Jurkat, Clone E6-1 (cell line): ENCODE measurements at regions not wholly inside any gene's neighbourhood (a gene's known extent, or its start where the extent isn't known, plus 50 kb on each side); places are given as distances from the start of the nearest gene placed in this dataset.
A peak's percentile ranks its signal among the peaks of the same experiment; 100 is the strongest.

Experiments used
- DNase-seq: peaks from one replicate; pipeline ENCODE4 v3.0.0-alpha.2; 2011; ENCODE audit warnings: low read depth, low spot score
- H3K4me3 ChIP-seq: 2 replicates; pipeline ENCODE4 v1.5.1; 2011; ENCODE audit warnings: mild to moderate bottlenecking, low read length, control low read depth, moderate library complexity

DNA sequence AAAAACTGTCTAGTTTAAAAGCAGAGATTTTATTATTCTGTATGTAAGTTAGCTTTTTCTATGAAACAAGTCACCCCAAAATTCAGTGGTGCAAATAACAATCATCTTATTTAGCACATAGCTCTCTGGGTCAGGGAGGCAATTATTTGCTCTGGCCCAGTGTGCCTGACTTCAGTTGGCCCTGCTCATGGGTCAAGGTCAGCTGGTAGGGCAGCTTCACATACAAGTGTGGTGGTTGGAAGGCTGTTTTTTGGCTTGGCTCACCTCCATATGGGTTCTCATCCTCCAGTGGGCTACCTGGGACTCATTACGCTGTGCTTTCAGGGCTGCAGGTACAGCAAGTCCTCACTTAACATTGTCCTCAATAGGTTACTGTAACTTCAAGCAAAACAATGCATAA lies 228.6 kb downstream of the NR2F2 start:
- no peak for DNase-seq
- no peak overlapping the region for H3K4me3 ChIP-seq

GRCh38 chr15:96559631-96560030 lies 229.1 kb downstream of the NR2F2 start:
- no peak for DNase-seq
- no peak overlapping the region for H3K4me3 ChIP-seq

- H3K4me3 ChIP-seq: no peak overlapping the region
- DNase-seq: no peak
These were observed 229.9 kb downstream of the NR2F2 start for GRCh38 chr15:96560246-96560895.

DNA sequence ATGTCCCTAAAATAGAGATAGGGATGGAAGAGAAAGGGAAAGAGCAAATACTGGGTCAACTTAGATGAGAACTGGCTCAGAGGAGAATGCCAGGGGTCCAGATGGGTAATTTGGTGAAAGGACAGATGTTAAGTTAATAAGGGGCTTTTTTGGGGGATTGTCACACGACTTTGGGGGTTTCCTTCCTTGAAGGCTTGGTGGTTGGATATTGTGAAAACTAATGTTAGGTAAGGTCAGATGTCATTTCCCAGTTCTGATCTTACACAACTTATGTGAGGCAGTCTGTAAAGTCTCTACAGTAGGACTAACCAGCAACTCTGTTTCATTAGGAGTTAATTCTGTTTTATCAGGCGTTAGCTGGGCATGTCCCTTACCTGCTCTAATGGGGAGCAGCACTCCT lies 231.1 kb downstream of the NR2F2 start:
- no peak overlapping the region for H3K4me3 ChIP-seq
- DNase-seq: no peak

DNA sequence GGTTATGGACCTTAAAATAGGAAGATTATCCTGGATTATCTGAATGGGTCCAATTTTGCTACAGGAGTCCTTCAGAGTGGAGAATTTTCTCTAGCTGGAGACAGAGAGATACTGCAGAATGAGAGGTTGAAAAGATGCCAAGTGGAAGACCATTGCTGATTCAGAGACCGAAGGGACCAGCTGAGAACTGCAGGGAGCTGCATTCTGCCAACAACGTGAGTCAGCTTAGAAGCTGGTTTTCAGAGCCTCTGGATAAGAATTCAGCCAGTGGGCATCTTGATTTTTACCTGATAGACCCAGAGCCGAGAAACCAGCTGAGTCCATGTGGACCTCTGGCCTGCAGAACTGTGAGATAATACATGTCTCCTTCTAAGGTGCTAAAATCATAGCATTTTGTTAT lies 234.0 kb downstream of the NR2F2 start:
- H3K4me3 ChIP-seq: no peak overlapping the region
- DNase-seq: no peak

DNA sequence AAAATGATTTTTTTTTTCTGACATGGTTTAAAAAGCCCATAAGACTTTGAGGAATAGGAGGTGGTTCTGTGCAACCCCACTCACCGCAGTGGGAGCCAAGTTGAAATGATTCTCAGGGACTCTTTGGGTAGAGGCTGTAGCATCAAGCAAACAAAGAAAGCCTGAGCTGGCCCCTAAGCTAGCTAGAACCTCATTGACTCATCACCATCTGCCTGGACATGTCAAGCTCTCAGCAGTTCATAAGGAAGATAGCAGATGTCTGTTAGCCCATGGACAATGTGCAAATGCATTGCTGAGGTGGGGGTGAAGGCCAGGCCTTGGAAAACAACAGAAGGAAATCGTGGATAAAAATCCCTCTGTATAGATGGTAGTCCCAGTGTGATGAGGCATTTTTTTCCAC lies 234.8 kb downstream of the NR2F2 start:
- no peak for DNase-seq
- no peak overlapping the region for H3K4me3 ChIP-seq

GRCh38 chr15:96574782-96575181 lies 244.3 kb downstream of the NR2F2 start:
- H3K4me3 ChIP-seq: no peak overlapping the region
- no peak for DNase-seq

- no peak overlapping the region for H3K4me3 ChIP-seq
- DNase-seq: no peak
These were observed 246.1 kb downstream of the NR2F2 start for GRCh38 chr15:96576596-96576995.

DNA sequence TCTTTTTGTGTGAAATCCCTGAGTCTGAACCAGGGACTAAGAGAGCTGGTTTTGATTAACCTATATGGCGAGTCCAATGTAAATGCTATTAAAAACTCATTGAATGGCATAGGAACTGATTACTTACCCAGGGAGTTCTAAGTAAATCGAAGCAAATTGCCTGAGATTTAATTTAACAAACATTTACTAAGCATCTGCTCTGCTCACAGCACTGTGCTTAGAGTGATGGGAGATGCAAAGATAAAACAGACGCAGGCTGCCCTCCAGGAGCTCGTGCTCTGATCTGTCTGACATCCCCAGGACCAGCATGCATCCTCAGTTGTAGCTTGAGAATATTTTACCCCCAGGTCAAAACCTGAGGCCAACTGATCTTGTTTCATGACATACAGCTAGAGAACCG lies 247.9 kb downstream of the NR2F2 start:
- no peak overlapping the region for H3K4me3 ChIP-seq

GRCh38 chr15:96581371-96581770 lies 250.9 kb downstream of the NR2F2 start:
- no peak for DNase-seq
- no peak overlapping the region for H3K4me3 ChIP-seq

More for the DNA sequence above, 247.9 kb downstream of the NR2F2 start:
- DNase-seq: no peak

DNA sequence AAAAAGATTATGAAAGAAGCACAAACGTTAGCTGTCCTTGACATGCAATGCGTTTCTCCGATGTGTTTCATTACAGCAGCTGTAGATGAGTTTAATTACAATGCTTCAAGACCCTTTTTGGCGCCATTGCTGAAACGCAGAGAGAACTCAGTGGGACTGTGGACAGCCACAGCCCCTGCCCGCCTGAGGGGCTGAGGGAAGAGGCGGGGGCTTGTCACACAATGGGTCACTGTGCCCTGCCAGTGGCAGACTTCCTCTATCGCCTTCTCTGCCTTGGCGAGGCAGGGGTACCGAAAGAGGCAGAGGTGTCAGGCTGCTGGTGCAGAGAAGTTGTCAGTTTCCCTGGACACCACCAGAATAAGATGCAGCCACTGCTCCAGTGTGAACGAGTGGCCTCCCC lies 252.0 kb downstream of the NR2F2 start:
- H3K4me3 ChIP-seq: no peak overlapping the region
- DNase-seq: no peak

DNA sequence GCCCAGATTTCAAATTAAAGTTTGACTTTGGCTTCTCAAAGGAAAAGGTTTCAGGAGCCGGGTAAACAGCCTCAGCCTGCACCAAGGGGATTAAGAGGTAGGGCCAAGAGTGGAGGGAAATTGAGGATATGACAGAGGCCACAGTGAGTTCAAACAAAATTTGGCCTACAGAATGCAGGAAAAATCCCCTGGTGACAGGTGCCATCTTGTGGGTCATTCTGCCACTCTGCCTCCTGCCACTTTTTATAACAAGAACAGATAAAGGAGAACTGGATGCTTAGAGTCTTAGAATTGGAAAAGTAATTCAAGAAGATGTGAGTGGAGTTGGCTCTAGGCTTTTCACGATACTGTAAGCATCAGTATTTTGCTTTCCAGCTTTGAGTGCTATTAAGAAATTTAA lies 253.2 kb downstream of the NR2F2 start:
- DNase-seq: peak; percentile 3
- H3K4me3 ChIP-seq: no peak overlapping the region

DNA sequence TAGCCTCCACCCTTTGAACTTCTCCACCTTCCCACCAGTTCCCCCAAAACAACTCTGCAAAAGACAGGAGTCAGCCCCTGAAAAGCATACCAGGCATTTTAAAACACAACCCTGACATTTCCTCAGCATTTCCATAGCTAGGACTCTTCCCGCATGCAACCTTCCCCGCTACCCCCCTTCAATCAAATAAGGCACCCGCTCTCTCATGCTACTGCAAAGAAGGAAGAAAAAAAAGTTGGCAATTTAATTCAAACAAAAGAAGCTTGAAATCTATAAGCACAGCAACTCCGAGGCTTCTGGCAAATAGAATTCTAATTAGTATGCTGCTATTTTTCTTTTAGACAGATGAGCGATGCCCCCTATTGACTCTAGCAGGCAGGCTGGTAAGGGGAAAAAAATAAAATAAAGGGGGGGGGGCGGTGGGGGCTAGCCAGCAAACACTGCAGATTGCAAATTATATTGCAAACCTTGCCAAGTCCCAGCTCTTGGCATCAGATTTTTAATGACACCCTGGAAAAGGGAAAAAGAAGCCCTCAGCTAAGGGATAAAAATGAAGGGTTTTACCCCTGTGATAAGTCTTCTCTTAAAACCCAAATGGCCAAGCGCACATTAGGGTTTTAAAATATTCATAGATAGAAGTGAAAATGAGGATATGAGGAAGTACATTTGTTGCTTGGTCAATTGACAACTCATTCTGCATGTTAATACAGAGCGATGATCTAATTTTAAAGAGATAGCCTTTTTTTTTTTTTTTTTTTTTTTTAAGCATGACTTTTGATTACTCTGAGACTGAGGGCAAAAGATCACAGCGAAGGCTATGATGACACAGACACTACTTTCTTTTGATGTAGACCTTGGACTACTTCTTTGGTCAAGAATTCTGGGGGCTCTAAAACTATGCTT lies 255.2 kb downstream of the NR2F2 start:
- H3K4me3 ChIP-seq: no peak overlapping the region
- DNase-seq: no peak

GRCh38 chr15:96586901-96587300 lies 256.4 kb downstream of the NR2F2 start:
- no peak overlapping the region for H3K4me3 ChIP-seq
- no peak for DNase-seq

- H3K4me3 ChIP-seq: no peak overlapping the region
- DNase-seq: no peak
These were observed 259.4 kb downstream of the NR2F2 start for GRCh38 chr15:96589864-96590263.

GRCh38 chr15:96593735-96594134 lies 263.2 kb downstream of the NR2F2 start:
- DNase-seq: no peak
- no peak overlapping the region for H3K4me3 ChIP-seq

- H3K4me3 ChIP-seq: no peak overlapping the region
- DNase-seq: no peak
These were observed 265.5 kb downstream of the NR2F2 start for GRCh38 chr15:96595951-96596350.

- DNase-seq: no peak
- H3K4me3 ChIP-seq: no peak overlapping the region
These were observed 268.0 kb downstream of the NR2F2 start for GRCh38 chr15:96598514-96598913.

GRCh38 chr15:96599268-96599667 lies 268.8 kb downstream of the NR2F2 start:
- no peak for DNase-seq
- no peak overlapping the region for H3K4me3 ChIP-seq

GRCh38 chr15:96600350-96600749 lies 269.9 kb downstream of the NR2F2 start:
- no peak overlapping the region for H3K4me3 ChIP-seq
- no peak for DNase-seq

GRCh38 chr15:96606617-96607016 lies 276.1 kb downstream of the NR2F2 start:
- H3K4me3 ChIP-seq: no peak overlapping the region
- DNase-seq: no peak
